ENCODE measurements at regions not wholly inside any gene's neighbourhood (a gene's known extent, or its start where the extent isn't known, plus 50 kb on each side); places are given as distances from the start of the nearest gene placed in this dataset.
"Not testable (repeated sequence)": the region's sequence is repeated elsewhere in the genome, so short reads cannot be mapped to it uniquely, and the experiment has no call there.

GRCh38 chr22:16911340-16911739 lies 86.1 kb upstream of the XKR3 start:
- in situ Hi-C loops (cut with MboI; ENCODE audit: low sequenced_read_pairs), result not testable (repeated sequence)

GRCh38 chr22:16902051-16902450 lies 76.8 kb upstream of the XKR3 start:
- in situ Hi-C loops (cut with MboI; ENCODE audit: low sequenced_read_pairs), result not testable (repeated sequence)

- in situ Hi-C loops (cut with MboI; ENCODE audit: low sequenced_read_pairs), result not testable (repeated sequence)
Measured at GRCh38 chr22:16901579-16901978, 76.4 kb upstream of the XKR3 start.

- in situ Hi-C loops (cut with MboI; ENCODE audit: low sequenced_read_pairs), result loop anchor here (25.0 kb wide), 1 partner anchor 112 kb away; no protein-coding TSS in a partner anchor
Measured at GRCh38 chr22:16899358-16899757, 74.1 kb upstream of the XKR3 start.

- in situ Hi-C loops (cut with MboI; ENCODE audit: low sequenced_read_pairs), result loop anchor here (25.0 kb wide), 1 partner anchor 110 kb away; no protein-coding TSS in a partner anchor
Measured at GRCh38 chr22:16897365-16897764, 72.2 kb upstream of the XKR3 start.

- in situ Hi-C loops (cut with MboI; ENCODE audit: low sequenced_read_pairs), result loop anchor here (25.0 kb wide), 1 partner anchor 105 kb away; no protein-coding TSS in a partner anchor
Measured at GRCh38 chr22:16891892-16892291, 66.7 kb upstream of the XKR3 start.

GRCh38 chr22:16876339-16876738 lies 51.1 kb upstream of the XKR3 start:
- in situ Hi-C loops (cut with MboI; ENCODE audit: low sequenced_read_pairs), result loop anchor here (25.0 kb wide), 1 partner anchor 89 kb away; no protein-coding TSS in a partner anchor

Data from HL-60/S4 (cell line).